Thyroid gland (tissue), 4 donors: ENCODE measurements at regions not wholly inside any gene's neighbourhood (a gene's known extent, or its start where the extent isn't known, plus 50 kb on each side); places are given as distances from the start of the nearest gene placed in this dataset.

Experiments used
- DNase-seq, 2 donors: peaks; one replicate each; pipeline ENCODE4 v3.0.0-alpha.2; 2019
- H3K27ac ChIP-seq, 3 donors: fragments of 200-600 bp; sonication (generic); 1 replicate in 2 of 3; 2 replicates in 1 of 3; pipeline ENCODE4 v1.5.1; 2016 to 2019; ENCODE audit warnings: mild to moderate bottlenecking in 1 of 3, moderate library complexity in 1 of 3
- H3K27me3 ChIP-seq: fragments of 200-600 bp; sonication (generic); one replicate; pipeline ENCODE4 v1.5.1; 2019
- H3K36me3 ChIP-seq, 2 donors: fragments of 200-600 bp; sonication (generic); one replicate each; pipeline ENCODE4 v1.5.1; 2016 to 2019
- H3K4me1 ChIP-seq, 2 donors: fragments of 200-600 bp; sonication (generic); one replicate each; pipeline ENCODE4 v1.5.1; 2017 to 2019
- H3K4me3 ChIP-seq, 3 donors: fragments of 200-600 bp; sonication (generic); replicated peaks in 1 of 3; 1 replicate in 2 of 3; 2 replicates in 1 of 3; pipeline ENCODE4 v1.5.1; 2016; ENCODE audit warnings: mild to moderate bottlenecking in 1 of 3
- H3K9me3 ChIP-seq: fragments of 200-600 bp; sonication (generic); one replicate; pipeline ENCODE4 v1.5.1; 2017
- POLR2A ChIP-seq, 2 donors: fragments of 450-650 bp; IDR thresholded peaks; one replicate each; pipeline ENCODE4 v1.6.1; 2017; ENCODE audit warnings: antibody characterized with exemption in 2 of 2, mild to moderate bottlenecking in 2 of 2, moderate library complexity in 1 of 2
- WGBS, 2 donors: methylation state at CpG; one replicate each; pipeline ENCODE4 v1.1.5; 2017; 5-methylcytosine and 5-hydroxymethylcytosine counted together
- intact Hi-C: fragments of 100-400 bp; cut with DNase I; formaldehyde crosslinking; loops from one replicate; pipeline ENCODE4 v1.15.1; 2023
- TF ChIP-seq, protein P1 (sequence below), 6 experiments: fragments of 200-600 bp in 3 of 6; fragments of 450-650 bp in 3 of 6; sonication (generic) in 3 of 6; IDR thresholded peaks; one replicate each; pipeline ENCODE4 v1.5.1; 2016 to 2019; ENCODE audit warnings: antibody characterized with exemption in 6 of 6, mild to moderate bottlenecking in 2 of 6, inconsistent platforms in 1 of 6, moderate library complexity in 1 of 6

- H3K27me3 ChIP-seq, result no peaks in the 10 kb centered on the region
- intact Hi-C loops, result no loop called here
- WGBS, 2 donors, result 50 to 53% methylated on average over 1 of the region's 1 CpG
- H3K36me3 ChIP-seq, result no peaks in the 10 kb centered on the region
- DNase-seq, result no peak
- no peaks in the 10 kb centered on the region for H3K4me1 ChIP-seq
- no peaks in the 10 kb centered on the region for H3K9me3 ChIP-seq
- no peak overlapping the region for H3K4me3 ChIP-seq
- H3K27ac ChIP-seq, result no peak overlapping the region
- no peak for TF ChIP-seq POLR2A (IDR thresholded peaks at IDR 0.05)
- TF ChIP-seq, protein P1, sequence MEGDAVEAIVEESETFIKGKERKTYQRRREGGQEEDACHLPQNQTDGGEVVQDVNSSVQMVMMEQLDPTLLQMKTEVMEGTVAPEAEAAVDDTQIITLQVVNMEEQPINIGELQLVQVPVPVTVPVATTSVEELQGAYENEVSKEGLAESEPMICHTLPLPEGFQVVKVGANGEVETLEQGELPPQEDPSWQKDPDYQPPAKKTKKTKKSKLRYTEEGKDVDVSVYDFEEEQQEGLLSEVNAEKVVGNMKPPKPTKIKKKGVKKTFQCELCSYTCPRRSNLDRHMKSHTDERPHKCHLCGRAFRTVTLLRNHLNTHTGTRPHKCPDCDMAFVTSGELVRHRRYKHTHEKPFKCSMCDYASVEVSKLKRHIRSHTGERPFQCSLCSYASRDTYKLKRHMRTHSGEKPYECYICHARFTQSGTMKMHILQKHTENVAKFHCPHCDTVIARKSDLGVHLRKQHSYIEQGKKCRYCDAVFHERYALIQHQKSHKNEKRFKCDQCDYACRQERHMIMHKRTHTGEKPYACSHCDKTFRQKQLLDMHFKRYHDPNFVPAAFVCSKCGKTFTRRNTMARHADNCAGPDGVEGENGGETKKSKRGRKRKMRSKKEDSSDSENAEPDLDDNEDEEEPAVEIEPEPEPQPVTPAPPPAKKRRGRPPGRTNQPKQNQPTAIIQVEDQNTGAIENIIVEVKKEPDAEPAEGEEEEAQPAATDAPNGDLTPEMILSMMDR (IDR thresholded peaks at IDR 0.05), result no peak
These were observed 248.6 kb upstream of the DEPDC1 start for GRCh38 chr1:68745451-68745850.

DNA sequence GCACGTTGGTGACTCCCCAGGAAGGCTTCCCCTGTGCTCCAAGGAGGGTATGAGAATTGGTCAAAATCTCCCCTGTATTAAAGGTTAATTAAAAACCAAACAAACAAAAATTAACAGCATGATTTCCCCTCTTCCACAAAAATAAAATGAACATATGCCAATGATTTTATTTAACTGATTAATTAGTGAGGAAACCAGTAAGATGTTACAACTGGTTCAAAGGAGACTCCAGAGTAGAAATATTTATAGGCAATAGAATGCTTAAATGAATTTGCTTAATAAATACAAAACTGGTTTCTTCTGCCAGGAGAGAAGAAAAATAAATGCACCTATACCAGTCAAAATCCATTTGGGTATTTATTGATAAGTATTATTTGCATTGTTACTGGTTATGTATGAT is 249.5 kb upstream of the DEPDC1 start:
- no peaks in the 10 kb centered on the region for H3K9me3 ChIP-seq
- H3K36me3 ChIP-seq, result no peaks in the 10 kb centered on the region
- H3K4me3 ChIP-seq, result no peak overlapping the region
- WGBS, 2 donors, result 70 to 90% methylated on average over 1 of the region's 1 CpG
- H3K4me1 ChIP-seq, result no peaks in the 10 kb centered on the region
- TF ChIP-seq, protein P1 (IDR thresholded peaks at IDR 0.05), result no peak
- TF ChIP-seq POLR2A (IDR thresholded peaks at IDR 0.05), result no peak
- no peak for DNase-seq
- H3K27me3 ChIP-seq, result no peaks in the 10 kb centered on the region
- no peak overlapping the region for H3K27ac ChIP-seq
- intact Hi-C loops, result no loop called here

DNA sequence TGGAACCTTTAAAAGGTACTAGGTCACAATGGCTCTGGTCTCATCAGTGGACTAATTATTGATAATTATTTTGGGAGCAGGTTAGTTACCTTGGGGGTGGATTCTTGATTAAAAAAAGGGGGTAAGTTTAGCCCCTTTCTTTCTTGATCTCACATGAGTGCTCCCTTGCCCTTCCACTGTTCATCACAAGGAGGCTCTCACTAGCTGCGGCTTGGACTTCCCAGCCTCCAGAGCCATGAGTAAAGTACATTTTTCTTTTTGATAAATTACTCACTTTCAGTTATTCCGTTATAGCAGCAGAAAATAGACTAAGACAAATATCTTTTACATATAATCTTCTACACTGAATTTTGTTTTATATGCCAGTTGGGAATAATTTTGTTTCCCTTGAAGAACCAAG is 254.8 kb upstream of the DEPDC1 start:
- Histone ChIP-seq H3K4me1 (no peaks in the 10 kb centered on the region), H3K27me3 (no peaks in the 10 kb centered on the region), H3K4me3 (no peak overlapping the region), H3K9me3 (no peaks in the 10 kb centered on the region), H3K27ac (no peak overlapping the region), H3K36me3 (no peaks in the 10 kb centered on the region)
- WGBS, 2 donors, result 78 to 82% methylated on average over 2 of the region's 2 CpGs
- DNase-seq, result no peak
- intact Hi-C loops, result no loop called here
- TF ChIP-seq, protein P1 (IDR thresholded peaks at IDR 0.05), result no peak
- TF ChIP-seq POLR2A (IDR thresholded peaks at IDR 0.05), result no peak

DNA sequence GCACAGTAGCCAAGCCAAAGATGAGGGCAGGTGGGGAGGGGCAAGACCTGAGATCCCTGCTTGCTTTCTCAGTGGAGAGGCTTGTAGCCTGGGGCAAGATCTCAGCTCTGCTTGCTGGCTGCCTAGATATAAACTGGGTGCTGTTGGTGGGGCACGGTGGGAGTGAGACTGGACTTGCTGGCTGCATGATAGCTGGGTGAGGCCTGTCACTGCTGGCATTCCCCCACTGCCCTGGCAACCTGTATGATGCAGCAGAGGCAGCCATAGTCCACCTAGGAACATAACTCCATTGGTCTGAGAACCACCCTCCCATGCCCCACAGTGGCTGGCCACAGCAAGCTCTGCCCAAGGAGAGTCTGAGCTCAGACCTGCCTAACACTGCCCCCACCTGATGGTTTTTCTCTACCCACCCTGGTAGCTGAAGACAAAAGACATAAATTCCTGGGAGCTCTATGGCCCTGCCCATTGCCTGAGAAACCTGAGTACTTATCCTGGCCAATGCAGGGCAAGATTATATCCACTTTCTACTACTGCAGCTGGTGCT is 261.9 kb upstream of the DEPDC1 start:
- H3K27me3 ChIP-seq, result no peaks in the 10 kb centered on the region
- intact Hi-C loops, result no loop called here
- H3K27ac ChIP-seq, result no peak overlapping the region
- no peaks in the 10 kb centered on the region for H3K9me3 ChIP-seq
- no peaks in the 10 kb centered on the region for H3K36me3 ChIP-seq
- no peak for DNase-seq
- WGBS, 2 donors, result 67 to 80% methylated on average over 1 of the region's 1 CpG
- no peak overlapping the region for H3K4me3 ChIP-seq
- TF ChIP-seq POLR2A (IDR thresholded peaks at IDR 0.05), result no peak
- TF ChIP-seq, protein P1 (IDR thresholded peaks at IDR 0.05), result no peak
- no peaks in the 10 kb centered on the region for H3K4me1 ChIP-seq

DNA sequence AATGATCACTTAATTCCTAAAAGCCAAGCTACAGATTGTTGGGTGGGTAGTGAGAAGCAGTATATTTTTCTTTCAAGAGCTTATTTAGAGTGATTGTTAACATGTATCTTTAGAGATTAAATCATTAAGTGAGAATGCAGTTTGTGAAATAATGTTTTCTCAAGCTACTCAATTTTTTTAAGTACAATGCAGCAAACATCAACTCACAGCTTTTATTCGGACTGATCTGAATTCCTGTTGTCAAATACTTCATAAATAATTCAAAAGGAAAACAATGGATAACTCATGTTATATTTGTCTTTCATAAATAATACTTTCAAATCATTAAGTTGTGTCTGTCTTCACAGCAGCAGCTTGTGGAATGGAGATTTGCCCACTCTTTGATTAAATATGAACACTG is 271.1 kb upstream of the DEPDC1 start:
- intact Hi-C loops, result no loop called here

More for the DNA sequence above, 271.1 kb upstream of the DEPDC1 start:
- H3K4me3 ChIP-seq, result no peak overlapping the region
- H3K9me3 ChIP-seq, result no peaks in the 10 kb centered on the region
- no peaks in the 10 kb centered on the region for H3K27me3 ChIP-seq
- 77 to 89% methylated on average over 1 of the region's 1 CpG for WGBS, 2 donors
- no peaks in the 10 kb centered on the region for H3K36me3 ChIP-seq
- no peak for TF ChIP-seq POLR2A (IDR thresholded peaks at IDR 0.05)
- TF ChIP-seq, protein P1 (IDR thresholded peaks at IDR 0.05), result no peak
- H3K27ac ChIP-seq, result no peak overlapping the region
- DNase-seq, result no peak
- H3K4me1 ChIP-seq, result no peaks in the 10 kb centered on the region
